GM12878 (cell line): ENCODE measurements at regions not wholly inside any gene's neighbourhood (a gene's known extent, or its start where the extent isn't known, plus 50 kb on each side); places are given as distances from the start of the nearest gene placed in this dataset.

Source experiments
- ATAC-seq: fragments of 200-7000 bp; cut with Tn5 transposase; 3 replicates; pipeline ENCODE4 v1.9.1; 2020; ENCODE audit warnings: mild to moderate bottlenecking, moderate library complexity
- BruUV-seq: library from RNA; stranded (reverse); fragments of 400-500 nt; replicated peaks from 2 replicates; lab custom pipeline; 2021; lab: Mats Ljungman, UMichigan
- CTCF ChIA-PET: fragments of 300-600 bp; sonication (Branson Sonifier 250); formaldehyde crosslinking; extraction: SDS; loops from one replicate; lab custom pipeline; 2021; ENCODE audit warnings: inconsistent platforms; lab: Yijun Ruan, JAX
- POLR2A ChIA-PET: fragments of 350-600 bp; formaldehyde crosslinking; extraction: SDS; loops from one replicate; lab custom pipeline; 2021; ENCODE audit warnings: inconsistent platforms; lab: Charles Lee
- RAD21 ChIA-PET: fragments of 300-600 bp; sonication (Branson Sonifier 250); formaldehyde crosslinking; loops from one replicate; lab custom pipeline; 2023; ENCODE audit warnings: antibody characterized with exemption; ENCODE audit not compliant: unreplicated experiment; lab: Charles Lee
- SMC1A ChIA-PET: fragments of 300-600 bp; sonication (Branson Sonifier 250); formaldehyde crosslinking; loops from one replicate; lab custom pipeline; 2023; ENCODE audit not compliant: unreplicated experiment, uncharacterized antibody; lab: Charles Lee
- DNase-seq: peaks from one replicate; pipeline ENCODE4 v3.0.0-alpha.2; 2011; ENCODE audit warnings: low read depth, low spot score
- FAIRE-seq: peaks from 3 replicates; lab custom pipeline; 2011; peaks lifted over from hg19 to GRCh38; lab: Jason Lieb, UNC
- H2AFZ ChIP-seq: 2 replicates; pipeline ENCODE4 v1.6.0; 2011; ENCODE audit warnings: low read depth, low read length, control low read depth; ENCODE audit not compliant: control insufficient read depth
- H3K27ac ChIP-seq: 2 replicates; pipeline ENCODE4 v1.5.1; 2011; ENCODE audit warnings: control low read depth; ENCODE audit not compliant: control insufficient read depth, insufficient read depth
- H3K27me3 ChIP-seq, 2 experiments: replicated peaks in 1 of 2; 2 replicates each; pipeline versions ENCODE4 v1.6.0 to v1.6.1; 2011; ENCODE audit warnings: low read length in 1 of 2; ENCODE audit not compliant: control insufficient read depth in 2 of 2, insufficient read depth in 2 of 2
- H3K36me3 ChIP-seq, 2 experiments: 2 replicates each; pipeline ENCODE4 v1.5.1; 2011; ENCODE audit warnings: low read length in 1 of 2; ENCODE audit not compliant: control insufficient read depth in 2 of 2, insufficient read depth in 2 of 2
- H3K4me1 ChIP-seq: 2 replicates; pipeline ENCODE4 v1.6.1; 2011; ENCODE audit warnings: mild to moderate bottlenecking, low read length, moderate library complexity, mixed read lengths; ENCODE audit not compliant: control insufficient read depth, insufficient read depth
- H3K4me2 ChIP-seq: 2 replicates; pipeline ENCODE4 v1.6.0; 2011; ENCODE audit warnings: control low read depth; ENCODE audit not compliant: control insufficient read depth, insufficient read depth
- H3K4me3 ChIP-seq: fragments of 200-600 bp; sonication (generic); 2 replicates; pipeline ENCODE4 v1.5.1; 2016
- H3K79me2 ChIP-seq: 2 replicates; pipeline ENCODE4 v1.6.0; 2011; ENCODE audit warnings: low read length; ENCODE audit not compliant: control insufficient read depth, insufficient read depth
- H3K9ac ChIP-seq: 2 replicates; pipeline ENCODE4 v1.8.0; 2011; ENCODE audit warnings: low read length, control low read depth, mixed read lengths; ENCODE audit not compliant: control insufficient read depth, insufficient read depth
- H3K9me3 ChIP-seq: replicated peaks from 3 replicates; pipeline ENCODE4 v1.5.1; 2011; ENCODE audit warnings: mild to moderate bottlenecking, low read length; ENCODE audit not compliant: control insufficient read depth, insufficient read depth
- H4K20me1 ChIP-seq: 2 replicates; pipeline ENCODE4 v1.6.0; 2011; ENCODE audit not compliant: control insufficient read depth, insufficient read depth
- ATF7 ChIP-seq: fragments of 450-650 bp; IDR thresholded peaks from 2 replicates; pipeline ENCODE4 v1.6.1; 2016; ENCODE audit warnings: low read depth, mild to moderate bottlenecking
- BACH1 ChIP-seq: fragments of 450-650 bp; IDR thresholded peaks from 2 replicates; pipeline ENCODE4 v1.6.1; 2017; ENCODE audit warnings: mild to moderate bottlenecking, borderline replicate concordance
- BCL11A ChIP-seq: IDR thresholded peaks from 2 replicates; pipeline ENCODE4 v1.6.1; 2011; ENCODE audit warnings: low read depth, low read length
- BCLAF1 ChIP-seq: fragments of 450-650 bp; IDR thresholded peaks from 2 replicates; pipeline ENCODE4 v1.6.1; 2017; ENCODE audit warnings: antibody characterized with exemption, mild to moderate bottlenecking, moderate library complexity
- CBX3 ChIP-seq: fragments of 200-600 bp; sonication (generic); IDR thresholded peaks from 2 replicates; pipeline ENCODE4 v1.6.1; 2016; ENCODE audit warnings: low read depth, borderline replicate concordance
- CHD2 ChIP-seq: IDR thresholded peaks from 2 replicates; pipeline ENCODE4 v1.6.1; 2011; ENCODE audit warnings: low read depth, low read length, improper control_type of control experiment, borderline replicate concordance
- EGR1 ChIP-seq, 2 experiments: IDR thresholded peaks; 1 replicate in 1 of 2; 2 replicates in 1 of 2; pipeline ENCODE4 v1.6.1; 2011 to 2012; ENCODE audit warnings: low read depth in 2 of 2, low read length in 2 of 2, borderline replicate concordance in 1 of 2, mild to moderate bottlenecking in 1 of 2, moderate library complexity in 1 of 2
- PRDM15 ChIP-seq: fragments of 450-650 bp; formaldehyde crosslinking; IDR thresholded peaks from 2 replicates; pipeline ENCODE4 v1.4.0; 2020; ENCODE audit warnings: mild to moderate bottlenecking, moderate library complexity
- RAD51 ChIP-seq: fragments of 450-650 bp; IDR thresholded peaks from 2 replicates; pipeline ENCODE4 v1.6.1; 2016; ENCODE audit warnings: moderate library complexity, mild to moderate bottlenecking, inconsistent platforms
- SMARCA5 ChIP-seq: fragments of 450-650 bp; IDR thresholded peaks from 2 replicates; pipeline ENCODE4 v1.6.1; 2017; ENCODE audit warnings: mild to moderate bottlenecking
- STAT3 ChIP-seq: IDR thresholded peaks from 2 replicates; pipeline ENCODE4 v1.6.1; 2011; ENCODE audit warnings: low read depth, low read length, improper control_type of control experiment
- ZZZ3 ChIP-seq: IDR thresholded peaks from 2 replicates; pipeline ENCODE4 v1.6.1; 2011; ENCODE audit warnings: low read depth; ENCODE audit not compliant: control insufficient read depth, insufficient read length
- WGBS: methylation state at CpG from one replicate; pipeline ENCODE4 v1.1.6; 2016; ENCODE audit warnings: low lambda C conversion rate; ENCODE audit not compliant: insufficient replicate concordance, insufficient coverage; ENCODE audit errors: missing lambda C conversion rate; 5-methylcytosine and 5-hydroxymethylcytosine counted together
- in situ Hi-C: fragments of 300-500 bp; cut with MboI; formaldehyde crosslinking; loops from 9 replicates; pipeline ENCODE4 v1.14.3; 2018; ENCODE audit warnings: mixed read lengths
- intact Hi-C: fragments of 100-400 bp; cut with micrococcal nuclease; formaldehyde crosslinking; loops from one replicate; pipeline ENCODE4 v1.14.2; 2022; ENCODE audit not compliant: unreplicated experiment
- TF ChIP-seq, protein P1 (sequence below): IDR thresholded peaks from 2 replicates; pipeline ENCODE4 v1.6.1; 2012; ENCODE audit warnings: improper control_type of control experiment, low read depth, low read length; ENCODE audit not compliant: insufficient replicate concordance

- CTCF ChIA-PET = no interaction called here
- Histone ChIP-seq H3K27me3 (no peaks in the 10 kb centered on the region), H3K4me2 (no peak overlapping the region), H2AFZ (no peak overlapping the region), H3K4me1 (no peaks in the 10 kb centered on the region), H3K27ac (no peak overlapping the region), H3K4me3 (no peak overlapping the region), H3K9me3 (no peaks in the 10 kb centered on the region), H3K9ac (no peak overlapping the region), H4K20me1 (no peaks in the 10 kb centered on the region), H3K36me3 (no peaks in the 10 kb centered on the region), H3K79me2 (no peaks in the 10 kb centered on the region)
- intact Hi-C loops = no loop called here
- in situ Hi-C loops = no loop called here
- FAIRE-seq = no peak
- RAD21 ChIA-PET = no interaction called here
- SMC1A ChIA-PET = no interaction called here
- no TSS peak for BruUV-seq
- POLR2A ChIA-PET = no interaction called here
- 15% methylated on average over 3 of the region's 3 CpGs for WGBS
- DNase-seq = no peak
- ATAC-seq = no peak
- TF ChIP-seq SMARCA5 = no peak
- TF ChIP-seq CHD2 = no peak
- no peak for TF ChIP-seq ATF7
- TF ChIP-seq BACH1 = no peak
- TF ChIP-seq, protein P1, sequence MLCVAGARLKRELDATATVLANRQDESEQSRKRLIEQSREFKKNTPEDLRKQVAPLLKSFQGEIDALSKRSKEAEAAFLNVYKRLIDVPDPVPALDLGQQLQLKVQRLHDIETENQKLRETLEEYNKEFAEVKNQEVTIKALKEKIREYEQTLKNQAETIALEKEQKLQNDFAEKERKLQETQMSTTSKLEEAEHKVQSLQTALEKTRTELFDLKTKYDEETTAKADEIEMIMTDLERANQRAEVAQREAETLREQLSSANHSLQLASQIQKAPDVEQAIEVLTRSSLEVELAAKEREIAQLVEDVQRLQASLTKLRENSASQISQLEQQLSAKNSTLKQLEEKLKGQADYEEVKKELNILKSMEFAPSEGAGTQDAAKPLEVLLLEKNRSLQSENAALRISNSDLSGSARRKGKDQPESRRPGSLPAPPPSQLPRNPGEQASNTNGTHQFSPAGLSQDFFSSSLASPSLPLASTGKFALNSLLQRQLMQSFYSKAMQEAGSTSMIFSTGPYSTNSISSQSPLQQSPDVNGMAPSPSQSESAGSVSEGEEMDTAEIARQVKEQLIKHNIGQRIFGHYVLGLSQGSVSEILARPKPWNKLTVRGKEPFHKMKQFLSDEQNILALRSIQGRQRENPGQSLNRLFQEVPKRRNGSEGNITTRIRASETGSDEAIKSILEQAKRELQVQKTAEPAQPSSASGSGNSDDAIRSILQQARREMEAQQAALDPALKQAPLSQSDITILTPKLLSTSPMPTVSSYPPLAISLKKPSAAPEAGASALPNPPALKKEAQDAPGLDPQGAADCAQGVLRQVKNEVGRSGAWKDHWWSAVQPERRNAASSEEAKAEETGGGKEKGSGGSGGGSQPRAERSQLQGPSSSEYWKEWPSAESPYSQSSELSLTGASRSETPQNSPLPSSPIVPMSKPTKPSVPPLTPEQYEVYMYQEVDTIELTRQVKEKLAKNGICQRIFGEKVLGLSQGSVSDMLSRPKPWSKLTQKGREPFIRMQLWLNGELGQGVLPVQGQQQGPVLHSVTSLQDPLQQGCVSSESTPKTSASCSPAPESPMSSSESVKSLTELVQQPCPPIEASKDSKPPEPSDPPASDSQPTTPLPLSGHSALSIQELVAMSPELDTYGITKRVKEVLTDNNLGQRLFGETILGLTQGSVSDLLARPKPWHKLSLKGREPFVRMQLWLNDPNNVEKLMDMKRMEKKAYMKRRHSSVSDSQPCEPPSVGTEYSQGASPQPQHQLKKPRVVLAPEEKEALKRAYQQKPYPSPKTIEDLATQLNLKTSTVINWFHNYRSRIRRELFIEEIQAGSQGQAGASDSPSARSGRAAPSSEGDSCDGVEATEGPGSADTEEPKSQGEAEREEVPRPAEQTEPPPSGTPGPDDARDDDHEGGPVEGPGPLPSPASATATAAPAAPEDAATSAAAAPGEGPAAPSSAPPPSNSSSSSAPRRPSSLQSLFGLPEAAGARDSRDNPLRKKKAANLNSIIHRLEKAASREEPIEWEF = no peak
- TF ChIP-seq EGR1 (IDR thresholded peaks at IDR 0.05; ENCODE audit: borderline replicate concordance in 1 of 2, low read depth in 2 of 2, low read length in 2 of 2) = no peak
- TF ChIP-seq CBX3 = no peak
- TF ChIP-seq PRDM15 (CRISPR knock-in tag) = no peak
- TF ChIP-seq STAT3 = no peak
- no peak for TF ChIP-seq BCL11A
- TF ChIP-seq ZZZ3 = no peak
- TF ChIP-seq RAD51 = no peak
- no peak for TF ChIP-seq BCLAF1
These were observed 137.3 kb downstream of the ZIC5 start for GRCh38 chr13:99834246-99834645.
